K562 (cell line): ENCODE measurements at regions not wholly inside any gene's neighbourhood (a gene's known extent, or its start where the extent isn't known, plus 50 kb on each side); places are given as distances from the start of the nearest gene placed in this dataset.

ENCODE experiments used
- ATAC-seq: fragments of 200-7000 bp; cut with Tn5 transposase; 3 replicates; pipeline ENCODE4 v1.9.1; 2020; ENCODE audit warnings: moderate library complexity
- BruUV-seq: library from RNA; stranded (reverse); fragments of 400-500 nt; replicated peaks from 2 replicates; lab custom pipeline; 2021; lab: Mats Ljungman, UMichigan
- CTCF ChIA-PET: fragments of 300-600 bp; formaldehyde crosslinking; extraction: SDS; loops from one replicate; lab custom pipeline; 2021; ENCODE audit warnings: low intra/inter-chr PET ratio; lab: Yijun Ruan, JAX
- POLR2A ChIA-PET: fragments of 300-600, 350-650 bp; sonication (Branson Sonifier 250); formaldehyde crosslinking; extraction: SDS; loops from one replicate; lab custom pipeline; 2021; ENCODE audit warnings: antibody characterized with exemption, inconsistent platforms; lab: Yijun Ruan, JAX
- DNase-seq, 4 experiments: peaks; one replicate each; pipeline versions ENCODE4 v3.0.0 to v3.0.0-alpha.2; 2011 to 2018; ENCODE audit warnings: low spot score in 3 of 4, mixed read lengths in 3 of 4; ENCODE audit errors: extremely low read depth in 1 of 4
- FAIRE-seq: peaks from 2 replicates; lab custom pipeline; 2011; peaks lifted over from hg19 to GRCh38; lab: Jason Lieb, UNC
- H2AFZ ChIP-seq: 2 replicates; pipeline ENCODE4 v1.6.0; 2011; ENCODE audit warnings: low read depth, low read length, control low read depth, inconsistent platforms
- H3K27ac ChIP-seq: fragments of 200-600 bp; 3 replicates; pipeline ENCODE4 v1.8.0; 2011; ENCODE audit warnings: low read depth, mild to moderate bottlenecking, control low read depth, inconsistent platforms, low read length, moderate library complexity, mixed read lengths; ENCODE audit errors: extremely low read depth
- H3K27me3 ChIP-seq, 2 experiments: fragments of 300-600 bp in 1 of 2; 2 replicates in 1 of 2; 3 replicates in 1 of 2; pipeline versions ENCODE4 v1.6.0 to v1.8.0; 2011; ENCODE audit warnings: inconsistent platforms in 2 of 2, low read length in 2 of 2, mild to moderate bottlenecking in 1 of 2, mixed read lengths in 1 of 2, moderate library complexity in 1 of 2; ENCODE audit not compliant: control insufficient read depth in 2 of 2, insufficient read depth in 2 of 2
- H3K36me3 ChIP-seq: fragments of 300-600 bp; 3 replicates; pipeline ENCODE4 v1.8.0; 2011; ENCODE audit warnings: mild to moderate bottlenecking, low read length, inconsistent platforms; ENCODE audit not compliant: control insufficient read depth, insufficient read depth
- H3K4me1 ChIP-seq, 2 experiments: fragments of 200-600 bp in 1 of 2; replicated peaks in 1 of 2; 2 replicates in 1 of 2; 3 replicates in 1 of 2; pipeline versions ENCODE4 v1.5.1 to v1.8.0; 2011; ENCODE audit warnings: inconsistent platforms in 2 of 2, low read length in 2 of 2, mild to moderate bottlenecking in 1 of 2, mixed read lengths in 1 of 2, moderate library complexity in 1 of 2; ENCODE audit not compliant: control insufficient read depth in 2 of 2, insufficient read depth in 2 of 2
- H3K4me2 ChIP-seq: 2 replicates; pipeline ENCODE4 v1.6.1; 2011; ENCODE audit warnings: low read length, control low read depth, inconsistent platforms, mixed read lengths; ENCODE audit not compliant: insufficient read depth
- H3K4me3 ChIP-seq: fragments of 200-600 bp; sonication (generic), shearing (Covaris generic); 2 replicates; pipeline ENCODE4 v1.5.1; 2016; ENCODE audit warnings: control low read depth, inconsistent platforms
- H3K79me2 ChIP-seq: fragments of 200-600 bp; 3 replicates; pipeline ENCODE4 v1.8.0; 2011; ENCODE audit warnings: low read length, inconsistent platforms; ENCODE audit not compliant: control insufficient read depth, insufficient read depth
- H3K9ac ChIP-seq, 2 experiments: 2 replicates each; pipeline versions ENCODE4 v1.6.0 to v1.6.1; 2011; ENCODE audit warnings: low read depth in 2 of 2, low read length in 2 of 2, control low read depth in 1 of 2, inconsistent platforms in 1 of 2, mild to moderate bottlenecking in 1 of 2, mixed read lengths in 1 of 2; ENCODE audit not compliant: insufficient read depth in 1 of 2
- H3K9me1 ChIP-seq: one replicate; pipeline ENCODE4 v1.6.0; 2011; ENCODE audit warnings: inconsistent platforms, mild to moderate bottlenecking, low read length, moderate library complexity; ENCODE audit not compliant: control insufficient read depth, insufficient read depth
- H3K9me3 ChIP-seq: replicated peaks from 2 replicates; pipeline ENCODE4 v1.5.1; 2011; ENCODE audit warnings: low read depth, low read length, inconsistent platforms; ENCODE audit not compliant: control insufficient read depth, insufficient read depth
- H4K20me1 ChIP-seq: replicated peaks from 2 replicates; pipeline ENCODE4 v1.6.1; 2011; ENCODE audit warnings: low read length, inconsistent platforms, mixed read lengths; ENCODE audit not compliant: control insufficient read depth, insufficient read depth
- CTBP1 ChIP-seq: fragments of 450-650 bp; IDR thresholded peaks from 2 replicates; pipeline ENCODE4 v1.6.1; 2016; ENCODE audit warnings: borderline replicate concordance
- NFIC ChIP-seq: fragments of 450-650 bp; IDR thresholded peaks from 2 replicates; pipeline ENCODE4 v1.6.1; 2017; ENCODE audit warnings: mild to moderate bottlenecking, inconsistent platforms
- NUFIP1 ChIP-seq: fragments of 450-650 bp; IDR thresholded peaks from 2 replicates; pipeline ENCODE4 v1.6.1; 2018; ENCODE audit not compliant: partially characterized antibody
- PTTG1 ChIP-seq: fragments of 450-650 bp; IDR thresholded peaks from 2 replicates; pipeline ENCODE4 v1.6.1; 2016; ENCODE audit warnings: low read depth, mild to moderate bottlenecking, missing genetic modification characterization, missing compliant biosample characterization
- XRCC4 ChIP-seq: IDR thresholded peaks from one replicate; pipeline ENCODE4 v1.6.1; 2011; ENCODE audit not compliant: insufficient read depth, insufficient read length; ENCODE audit errors: extremely low read depth
- ZNF561 ChIP-seq: fragments of 450-650 bp; formaldehyde crosslinking; conservative IDR thresholded peaks from 2 replicates; pipeline ENCODE4 v1.4.0; 2020; ENCODE audit warnings: mild to moderate bottlenecking, moderate library complexity
- ZNF699 ChIP-seq: fragments of 250-450 bp; sonication (Bioruptor Pico); IDR thresholded peaks from 2 replicates; pipeline ENCODE4 v1.8.0; 2021; ENCODE audit warnings: mild to moderate bottlenecking, moderate library complexity; ENCODE audit not compliant: insufficient replicate concordance
- ZNF717 ChIP-seq: fragments of 250-450 bp; sonication (Bioruptor Pico); IDR thresholded peaks from 2 replicates; pipeline ENCODE4 v1.5.0; 2021
- in situ Hi-C: fragments of 300-500 bp; cut with MboI; formaldehyde crosslinking; loops from 4 replicates; pipeline ENCODE4 v1.15.0; 2018; ENCODE audit warnings: inconsistent platforms, mixed read lengths
- intact Hi-C: fragments of 100-400 bp; cut with micrococcal nuclease; formaldehyde crosslinking; loops from 2 replicates; pipeline ENCODE4 v1.14.2; 2022
- TF ChIP-seq, protein P1 (sequence below): sonication (generic); formaldehyde crosslinking; IDR thresholded peaks from 2 replicates; pipeline ENCODE4 v1.9.0; 2022; ENCODE audit warnings: mild to moderate bottlenecking, missing genetic modification reagents

DNA sequence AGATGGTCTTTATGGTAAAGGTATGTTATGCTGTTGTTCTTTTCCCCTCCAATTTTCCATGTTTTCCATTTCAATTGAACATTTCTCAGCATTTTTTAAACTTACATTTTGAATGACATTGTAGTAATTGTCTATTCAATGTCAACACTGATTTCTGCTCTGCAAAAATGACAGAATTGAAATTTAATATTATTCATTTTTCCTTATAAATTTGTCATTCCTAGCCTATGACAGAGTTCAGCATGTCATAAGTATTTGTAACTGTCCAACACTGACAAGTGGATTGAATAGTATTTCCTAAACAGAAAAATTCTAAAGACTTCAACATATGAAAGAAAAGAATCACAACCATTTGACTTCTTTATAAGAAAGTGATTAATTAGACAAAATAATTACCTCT is 1478.3 kb upstream of the CDH6 start:
- Histone ChIP-seq H3K4me3 (no peak overlapping the region), H3K79me2 (no peaks in the 10 kb centered on the region), H3K9me3 (no peaks in the 10 kb centered on the region), H3K9ac (no peak overlapping the region), H3K27me3 (no peaks in the 10 kb centered on the region), H2AFZ (no peak overlapping the region), H3K4me1 (no peaks in the 10 kb centered on the region; a peak in 1 of 5 replicates), H3K27ac (no peak overlapping the region), H3K36me3 (no peaks in the 10 kb centered on the region), H3K4me2 (no peak overlapping the region), H4K20me1 (no peaks in the 10 kb centered on the region), H3K9me1 (no peaks in the 10 kb centered on the region)
- ATAC-seq (no peak), DNase-seq (no peak), FAIRE-seq (no peak)
- ChIA-PET POLR2A (no interaction called here), CTCF (no interaction called here)
- TF ChIP-seq ZNF699 (CRISPR knock-in tag) (no peak), ZNF561 (CRISPR knock-in tag) (no peak), CTBP1 (no peak), NUFIP1 (no peak), XRCC4 (no peak), PTTG1 (no peak), ZNF717 (CRISPR knock-in tag) (no peak), NFIC (no peak)
- TF ChIP-seq, protein P1, sequence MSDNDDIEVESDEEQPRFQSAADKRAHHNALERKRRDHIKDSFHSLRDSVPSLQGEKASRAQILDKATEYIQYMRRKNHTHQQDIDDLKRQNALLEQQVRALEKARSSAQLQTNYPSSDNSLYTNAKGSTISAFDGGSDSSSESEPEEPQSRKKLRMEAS (CRISPR knock-in tag): no peak
- no TSS peak for BruUV-seq
- intact Hi-C loops (no loop called here), in situ Hi-C loops (no loop called here)
